ENCODE measurements at regions not wholly inside any gene's neighbourhood (a gene's known extent, or its start where the extent isn't known, plus 50 kb on each side); places are given as distances from the start of the nearest gene placed in this dataset.

DNA sequence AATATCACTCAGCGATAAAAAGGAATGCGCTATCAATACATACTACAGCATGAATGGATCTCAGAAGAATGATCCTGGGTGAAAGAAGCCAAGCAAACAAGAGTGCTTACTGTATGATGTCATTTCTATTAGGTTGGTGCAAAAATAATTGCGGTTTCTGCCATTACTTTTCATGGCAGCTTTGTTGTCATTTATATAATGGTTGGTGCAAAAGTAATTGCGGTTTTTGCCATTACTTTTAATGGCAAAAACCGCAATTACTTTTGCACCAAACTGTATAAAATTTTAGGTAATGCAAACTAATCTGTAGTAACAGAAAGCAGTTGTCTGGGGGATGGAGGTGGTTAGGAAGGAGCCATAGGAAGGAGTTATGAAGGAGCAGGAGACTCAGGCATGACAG is 318.3 kb upstream of the ZMIZ1 start:
- no peak overlapping the region for H3K27ac Mint-ChIP-seq
- Histone ChIP-seq H3K4me1 (ENCODE audit: control insufficient read depth in 2 of 2, insufficient read depth in 2 of 2, low read length in 2 of 2) (no peaks in the 10 kb centered on the region), H3K9ac (ENCODE audit: low read length) (no peak overlapping the region), H3K27ac (ENCODE audit: low read length in 2 of 2) (no peak overlapping the region), H3K4me3 (ENCODE audit: control extremely low read depth in 1 of 5, extremely low read depth in 1 of 5, insufficient read depth in 1 of 5, low read depth in 2 of 5, low read length in 4 of 5) (no peak overlapping the region), H2AFZ (ENCODE audit: insufficient read depth, low read depth, low read length, poor library complexity, severe bottlenecking) (no peak overlapping the region), H3K27me3 (replicated peaks in 1 of 4; ENCODE audit: control extremely low read depth in 1 of 4, control insufficient read depth in 3 of 4, insufficient read depth in 4 of 4, low read length in 3 of 4) (peaks cover 0 to 7% (median 0%) of the 10 kb centered on the region in 4 experiments), H3K9me3 (ENCODE audit: control extremely low read depth in 1 of 3, control insufficient read depth in 2 of 3, insufficient read depth in 1 of 3, low read length in 2 of 3) (no peaks in the 10 kb centered on the region), H3K4me2 (replicated peaks; ENCODE audit: low read depth, low read length, poor library complexity, severe bottlenecking) (no peak overlapping the region), H3K36me3 (replicated peaks in 1 of 2; ENCODE audit: control extremely low read depth in 1 of 2, control insufficient read depth in 1 of 2, extremely low read depth in 1 of 2, insufficient read depth in 2 of 2, low read length in 1 of 2) (no peaks in the 10 kb centered on the region), H4K20me1 (ENCODE audit: control insufficient read depth, insufficient read depth, low read length, poor library complexity, severe bottlenecking) (no peaks in the 10 kb centered on the region), H3K79me2 (ENCODE audit: control insufficient read depth, insufficient read depth, low read length) (no peaks in the 10 kb centered on the region)
- ChIA-PET POLR2A (no interaction called here), CTCF (no interaction called here)
- 71% methylated on average over 1 of the region's 5 CpGs for whole genome bisulfite sequencing (ENCODE audit: insufficient coverage)
- TF ChIP-seq EZH2 (IDR thresholded peaks at IDR 0.05; ENCODE audit: borderline replicate concordance, insufficient read depth, low read depth, low read length, poor library complexity, severe bottlenecking) = no peak
- TF ChIP-seq, protein P1, sequence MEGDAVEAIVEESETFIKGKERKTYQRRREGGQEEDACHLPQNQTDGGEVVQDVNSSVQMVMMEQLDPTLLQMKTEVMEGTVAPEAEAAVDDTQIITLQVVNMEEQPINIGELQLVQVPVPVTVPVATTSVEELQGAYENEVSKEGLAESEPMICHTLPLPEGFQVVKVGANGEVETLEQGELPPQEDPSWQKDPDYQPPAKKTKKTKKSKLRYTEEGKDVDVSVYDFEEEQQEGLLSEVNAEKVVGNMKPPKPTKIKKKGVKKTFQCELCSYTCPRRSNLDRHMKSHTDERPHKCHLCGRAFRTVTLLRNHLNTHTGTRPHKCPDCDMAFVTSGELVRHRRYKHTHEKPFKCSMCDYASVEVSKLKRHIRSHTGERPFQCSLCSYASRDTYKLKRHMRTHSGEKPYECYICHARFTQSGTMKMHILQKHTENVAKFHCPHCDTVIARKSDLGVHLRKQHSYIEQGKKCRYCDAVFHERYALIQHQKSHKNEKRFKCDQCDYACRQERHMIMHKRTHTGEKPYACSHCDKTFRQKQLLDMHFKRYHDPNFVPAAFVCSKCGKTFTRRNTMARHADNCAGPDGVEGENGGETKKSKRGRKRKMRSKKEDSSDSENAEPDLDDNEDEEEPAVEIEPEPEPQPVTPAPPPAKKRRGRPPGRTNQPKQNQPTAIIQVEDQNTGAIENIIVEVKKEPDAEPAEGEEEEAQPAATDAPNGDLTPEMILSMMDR (IDR thresholded peaks at IDR 0.05) = no peak
- DNase-seq = no peak
- no peaks in the 10 kb centered on the region for H3K9me3 Mint-ChIP-seq (ENCODE audit: insufficient read depth)
- H3K27me3 Mint-ChIP-seq = peaks cover 48% of the 10 kb centered on the region
- H3K4me1 Mint-ChIP-seq = no peaks in the 10 kb centered on the region
- no peak overlapping the region for H3K4me3 Mint-ChIP-seq
- intact Hi-C loops (cut with micrococcal nuclease) = no loop called here
- ATAC-seq (ENCODE audit: low read depth) = no peak

DNA sequence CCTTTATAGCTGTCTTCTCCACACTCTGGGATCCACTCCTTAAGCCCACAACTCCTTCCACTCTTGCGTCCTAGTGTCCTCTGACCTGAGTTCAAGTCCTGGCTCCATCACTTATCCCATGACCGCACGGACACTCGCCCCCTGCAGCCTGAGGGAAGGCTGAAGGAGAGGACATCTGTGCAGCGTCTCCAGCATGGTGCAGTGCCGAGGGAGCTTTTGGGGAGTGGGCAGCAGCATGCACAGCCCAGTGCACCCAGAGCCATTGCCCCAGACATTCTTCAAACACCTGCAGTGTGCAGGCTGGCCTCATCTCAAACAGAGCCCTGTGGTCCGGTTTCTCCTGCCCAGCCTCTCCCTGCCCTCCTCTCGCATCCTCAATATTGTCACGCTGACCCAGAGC is 317.1 kb upstream of the ZMIZ1 start:
- TF ChIP-seq, protein P1 (IDR thresholded peaks at IDR 0.05) = no peak
- TF ChIP-seq EZH2 (IDR thresholded peaks at IDR 0.05; ENCODE audit: borderline replicate concordance, insufficient read depth, low read depth, low read length, poor library complexity, severe bottlenecking) = no peak
- no peak overlapping the region for H3K27ac Mint-ChIP-seq
- DNase-seq = no peak
- WGBS (ENCODE audit: insufficient coverage) = 87% methylated on average over 8 of the region's 9 CpGs
- Histone ChIP-seq H3K4me2 (replicated peaks; ENCODE audit: low read depth, low read length, poor library complexity, severe bottlenecking) (no peak overlapping the region), H2AFZ (ENCODE audit: insufficient read depth, low read depth, low read length, poor library complexity, severe bottlenecking) (no peak overlapping the region), H3K36me3 (replicated peaks in 1 of 2; ENCODE audit: control extremely low read depth in 1 of 2, control insufficient read depth in 1 of 2, extremely low read depth in 1 of 2, insufficient read depth in 2 of 2, low read length in 1 of 2) (no peaks in the 10 kb centered on the region), H3K27ac (ENCODE audit: low read length in 2 of 2) (no peak overlapping the region), H4K20me1 (ENCODE audit: control insufficient read depth, insufficient read depth, low read length, poor library complexity, severe bottlenecking) (no peaks in the 10 kb centered on the region), H3K79me2 (ENCODE audit: control insufficient read depth, insufficient read depth, low read length) (no peaks in the 10 kb centered on the region), H3K4me1 (ENCODE audit: control insufficient read depth in 2 of 2, insufficient read depth in 2 of 2, low read length in 2 of 2) (no peaks in the 10 kb centered on the region), H3K4me3 (ENCODE audit: control extremely low read depth in 1 of 5, extremely low read depth in 1 of 5, insufficient read depth in 1 of 5, low read depth in 2 of 5, low read length in 4 of 5) (no peak overlapping the region), H3K9me3 (ENCODE audit: control extremely low read depth in 1 of 3, control insufficient read depth in 2 of 3, insufficient read depth in 1 of 3, low read length in 2 of 3) (no peaks in the 10 kb centered on the region), H3K27me3 (replicated peaks in 1 of 4; ENCODE audit: control extremely low read depth in 1 of 4, control insufficient read depth in 3 of 4, insufficient read depth in 4 of 4, low read length in 3 of 4) (peaks cover 0 to 9% (median 3%) of the 10 kb centered on the region in 4 experiments), H3K9ac (ENCODE audit: low read length) (no peak overlapping the region)
- H3K4me3 Mint-ChIP-seq = no peak overlapping the region
- POLR2A ChIA-PET = no interaction called here
- no peaks in the 10 kb centered on the region for H3K9me3 Mint-ChIP-seq (ENCODE audit: insufficient read depth)
- CTCF ChIA-PET = no interaction called here
- no peaks in the 10 kb centered on the region for H3K4me1 Mint-ChIP-seq
- peaks cover 47% of the 10 kb centered on the region for H3K27me3 Mint-ChIP-seq
- no peak for ATAC-seq (ENCODE audit: low read depth)
- intact Hi-C loops (cut with micrococcal nuclease) = no loop called here
